Choroid plexus epithelial cell (primary cell): ENCODE measurements at regions not wholly inside any gene's neighbourhood (a gene's known extent, or its start where the extent isn't known, plus 50 kb on each side); places are given as distances from the start of the nearest gene placed in this dataset.

ENCODE experiments used
- DNase-seq: peaks from one replicate; pipeline ENCODE4 v3.0.0-alpha.2; 2010; ENCODE audit warnings: low read depth
- H3K4me3 ChIP-seq: 2 replicates; pipeline ENCODE4 v1.5.1; 2011; ENCODE audit warnings: low read depth, mild to moderate bottlenecking, control low read depth, low read length, moderate library complexity
- TF ChIP-seq, protein P1 (sequence below): conservative IDR thresholded peaks from 2 replicates; pipeline ENCODE4 v1.5.1; 2011; ENCODE audit warnings: low read depth, mild to moderate bottlenecking, control low read depth, inconsistent platforms, low read length, moderate library complexity

DNA sequence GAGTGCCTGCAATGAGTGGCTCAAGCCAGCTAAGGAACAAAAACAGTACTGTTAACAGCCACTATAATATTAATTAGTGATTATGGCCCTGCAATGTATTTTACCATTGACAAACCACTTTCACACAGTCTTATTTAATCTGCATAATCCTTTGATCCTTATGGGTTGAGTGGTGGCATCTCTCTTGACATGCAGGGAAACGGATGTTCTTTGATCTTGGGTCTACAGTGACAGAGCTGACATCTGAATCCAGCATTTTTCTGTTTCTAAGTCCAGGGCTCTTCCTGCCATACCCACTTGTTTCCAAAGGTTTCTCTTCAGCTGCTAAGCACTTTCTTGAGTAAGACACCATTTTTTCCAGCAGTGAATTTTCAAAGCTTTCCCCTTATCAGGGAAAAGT lies 277.7 kb upstream of the ROPN1 start:
- DNase-seq = no peak
- H3K4me3 ChIP-seq = no peak overlapping the region
- TF ChIP-seq, protein P1, sequence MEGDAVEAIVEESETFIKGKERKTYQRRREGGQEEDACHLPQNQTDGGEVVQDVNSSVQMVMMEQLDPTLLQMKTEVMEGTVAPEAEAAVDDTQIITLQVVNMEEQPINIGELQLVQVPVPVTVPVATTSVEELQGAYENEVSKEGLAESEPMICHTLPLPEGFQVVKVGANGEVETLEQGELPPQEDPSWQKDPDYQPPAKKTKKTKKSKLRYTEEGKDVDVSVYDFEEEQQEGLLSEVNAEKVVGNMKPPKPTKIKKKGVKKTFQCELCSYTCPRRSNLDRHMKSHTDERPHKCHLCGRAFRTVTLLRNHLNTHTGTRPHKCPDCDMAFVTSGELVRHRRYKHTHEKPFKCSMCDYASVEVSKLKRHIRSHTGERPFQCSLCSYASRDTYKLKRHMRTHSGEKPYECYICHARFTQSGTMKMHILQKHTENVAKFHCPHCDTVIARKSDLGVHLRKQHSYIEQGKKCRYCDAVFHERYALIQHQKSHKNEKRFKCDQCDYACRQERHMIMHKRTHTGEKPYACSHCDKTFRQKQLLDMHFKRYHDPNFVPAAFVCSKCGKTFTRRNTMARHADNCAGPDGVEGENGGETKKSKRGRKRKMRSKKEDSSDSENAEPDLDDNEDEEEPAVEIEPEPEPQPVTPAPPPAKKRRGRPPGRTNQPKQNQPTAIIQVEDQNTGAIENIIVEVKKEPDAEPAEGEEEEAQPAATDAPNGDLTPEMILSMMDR = no peak

DNA sequence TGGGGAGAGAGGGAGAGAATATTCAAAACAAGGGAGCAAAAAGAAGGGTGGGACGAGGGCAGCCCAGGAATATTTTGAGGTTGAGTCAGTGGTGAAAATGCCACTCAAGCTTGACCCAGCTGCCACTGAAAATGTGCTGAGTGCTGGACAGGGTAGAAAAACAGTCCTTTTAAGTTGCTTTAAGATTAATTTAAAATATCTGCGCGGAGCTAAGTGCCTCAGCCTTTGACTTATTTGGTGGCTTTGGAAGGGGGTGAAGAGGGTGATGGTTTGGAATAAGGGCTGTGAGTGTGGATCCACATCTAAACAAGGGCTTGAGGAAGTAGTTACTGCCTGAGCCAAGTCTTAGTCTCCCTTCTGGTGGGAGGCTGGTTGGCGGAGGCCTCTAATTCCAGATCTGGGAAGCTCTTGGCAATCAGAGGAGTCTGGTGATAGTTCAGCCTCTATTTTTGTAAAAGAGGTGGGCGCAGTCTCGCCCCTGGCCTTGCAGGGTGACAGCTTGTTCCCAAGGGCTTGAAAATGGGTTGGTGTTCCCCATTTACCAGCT lies 280.8 kb upstream of the ROPN1 start:
- TF ChIP-seq, protein P1 = no peak
- H3K4me3 ChIP-seq = no peak overlapping the region
- peak; percentile 37 for DNase-seq

DNA sequence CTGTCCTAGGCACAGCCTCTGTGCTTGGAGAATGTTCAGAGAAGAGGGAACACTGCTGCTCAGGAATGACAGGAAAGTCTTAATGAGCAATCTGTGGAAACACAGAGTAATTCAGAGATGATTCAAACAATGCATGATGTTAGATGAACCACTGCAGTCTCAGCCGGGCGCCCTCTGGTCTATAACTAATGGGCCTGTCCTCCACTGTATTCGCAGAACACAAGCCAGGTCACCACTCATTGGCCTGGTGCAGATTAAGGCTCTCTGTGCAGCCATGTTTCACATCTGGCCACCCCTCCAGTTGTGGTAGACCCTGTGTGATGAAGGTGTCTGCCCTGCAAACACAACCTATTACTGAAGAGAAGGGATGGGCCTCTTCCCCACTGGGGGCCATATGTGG lies 281.7 kb upstream of the ROPN1 start:
- DNase-seq = no peak

DNA sequence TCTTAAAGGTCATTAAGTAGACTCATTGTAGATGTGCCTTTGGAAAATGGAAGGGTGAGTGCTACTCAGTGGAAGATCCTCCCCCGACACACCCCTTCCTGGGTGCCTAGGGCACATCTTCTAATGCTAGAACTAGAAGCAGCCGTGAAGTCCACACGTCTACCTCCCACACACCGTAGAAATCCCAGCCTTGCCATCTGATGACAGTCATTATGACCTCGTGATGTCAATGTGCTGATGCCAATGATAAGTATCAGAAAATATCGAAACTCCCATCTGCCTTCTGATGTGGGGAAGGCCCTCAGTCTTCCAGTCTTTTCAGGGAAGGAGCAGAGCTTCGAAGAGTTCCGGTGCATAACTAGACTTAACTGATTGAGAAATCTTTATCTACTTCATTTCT lies 282.1 kb upstream of the ROPN1 start:
- TF ChIP-seq, protein P1 = no peak
- no peak overlapping the region for H3K4me3 ChIP-seq
- no peak for DNase-seq

More for the DNA sequence above, 281.7 kb upstream of the ROPN1 start:
- TF ChIP-seq, protein P1 = no peak
- no peak overlapping the region for H3K4me3 ChIP-seq

DNA sequence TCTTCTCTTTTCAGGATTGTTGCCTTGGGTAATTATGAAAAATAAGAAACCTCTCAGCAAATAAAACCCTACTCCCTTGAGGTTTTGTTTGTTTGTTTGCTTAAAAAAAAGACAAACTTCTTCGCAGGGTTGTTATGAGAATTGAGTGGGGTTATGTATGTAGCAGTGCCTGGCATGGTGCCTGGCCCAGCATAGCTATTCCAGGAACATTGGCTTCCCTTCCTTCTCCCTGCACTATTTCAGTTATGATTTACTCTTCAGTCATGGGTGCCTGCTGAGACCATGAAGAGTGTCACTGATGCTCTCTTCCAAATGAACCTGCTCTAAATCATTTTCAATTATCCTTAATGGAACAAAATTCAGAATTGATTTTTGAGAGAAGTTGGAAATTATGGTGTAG lies 283.5 kb upstream of the ROPN1 start:
- TF ChIP-seq, protein P1 = no peak
- no peak overlapping the region for H3K4me3 ChIP-seq
- DNase-seq = no peak

DNA sequence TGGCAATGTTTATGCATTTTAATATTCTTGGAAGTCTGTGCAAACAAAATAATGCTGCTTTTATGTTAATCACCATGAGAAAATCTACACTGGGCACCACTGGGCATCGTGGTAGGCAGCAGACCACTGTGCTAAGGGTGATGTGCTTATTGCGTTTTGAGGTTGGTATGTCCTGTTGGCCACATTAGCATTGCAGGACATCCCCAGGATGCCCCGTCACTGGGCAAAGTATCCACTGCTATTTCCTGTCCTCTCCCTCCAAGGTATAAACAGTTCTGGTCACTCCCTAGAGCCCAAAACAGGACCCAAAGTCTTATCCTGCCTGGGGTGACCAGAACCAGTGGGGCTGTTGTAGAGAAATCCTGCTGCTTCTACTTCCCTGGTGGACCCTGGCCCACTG lies 284.2 kb upstream of the ROPN1 start:
- TF ChIP-seq, protein P1 = no peak
- no peak overlapping the region for H3K4me3 ChIP-seq
- DNase-seq = no peak

DNA sequence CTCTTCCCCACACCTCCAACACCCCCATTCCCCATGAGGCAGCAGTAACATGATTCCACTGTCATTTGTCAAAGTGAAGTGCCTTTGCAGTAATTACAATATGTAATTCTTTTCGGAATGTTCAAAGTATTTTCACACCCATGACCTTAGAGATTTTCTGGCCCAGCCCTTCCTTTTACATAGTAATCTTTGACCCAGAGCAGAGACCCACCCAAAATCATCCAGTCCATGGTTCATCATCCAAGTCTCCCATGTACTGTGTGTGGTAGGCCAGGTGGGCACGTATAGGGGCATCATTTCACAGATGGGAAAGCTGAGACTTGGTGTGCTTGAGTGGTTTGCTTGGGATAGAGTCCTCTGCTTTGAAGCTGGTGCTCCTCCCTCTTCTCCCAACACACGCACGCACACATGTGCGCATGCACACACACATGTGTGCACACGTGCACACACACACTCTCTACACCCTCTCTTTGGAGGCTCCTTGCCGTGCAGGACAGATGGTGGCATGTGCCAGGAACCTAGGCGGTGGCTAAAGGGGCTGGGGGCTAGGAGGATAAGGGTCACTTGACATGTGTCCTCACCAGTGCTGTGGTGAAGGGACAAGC lies 284.7 kb upstream of the ROPN1 start:
- DNase-seq = no peak
- H3K4me3 ChIP-seq = no peak overlapping the region
- TF ChIP-seq, protein P1 = no peak
